ENCODE measurements at regions not wholly inside any gene's neighbourhood (a gene's known extent, or its start where the extent isn't known, plus 50 kb on each side); places are given as distances from the start of the nearest gene placed in this dataset.

DNA sequence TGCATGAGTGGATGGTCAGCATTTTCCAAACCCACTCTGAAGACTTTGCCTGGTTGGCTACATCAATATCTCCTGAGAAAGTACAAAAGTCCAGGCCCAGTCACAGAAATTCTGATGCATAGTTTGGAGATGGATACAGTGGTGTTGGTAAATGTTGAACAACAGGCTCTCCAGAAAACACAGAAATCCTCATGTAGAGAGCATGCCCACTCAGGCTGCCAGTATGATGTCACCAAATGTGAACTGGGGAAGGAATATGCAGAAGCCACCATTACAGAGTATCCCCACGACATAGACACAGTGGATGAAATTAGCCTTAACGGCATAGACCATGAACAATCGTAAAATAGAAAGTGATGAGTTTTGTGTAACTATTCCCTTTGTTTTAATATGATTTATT is 97.1 kb upstream of the NXT1 start:
- no peaks in the 10 kb centered on the region; the same call in 1 of the 2 replicates for H3K9me1 ChIP-seq (ENCODE audit: insufficient read depth, low read length)
- no peaks in the 10 kb centered on the region for H3K79me1 ChIP-seq (ENCODE audit: low read depth in 1 of 2, low read length in 2 of 2)
- H3K23ac ChIP-seq (ENCODE audit: low read depth, low read length) = no peak overlapping the region
- no peaks in the 10 kb centered on the region for H3K36me3 ChIP-seq (ENCODE audit: control insufficient read depth, insufficient read depth, low read length)
- H3K4me3 ChIP-seq (ENCODE audit: insufficient read depth, low read depth, low read length) = no peak overlapping the region
- H3K27me3 ChIP-seq (ENCODE audit: control insufficient read depth, insufficient read depth, low read length) = peaks cover 19% of the 10 kb centered on the region
- H3K9me3 ChIP-seq (ENCODE audit: control insufficient read depth, insufficient read depth, low read length) = no peaks in the 10 kb centered on the region
- ATAC-seq (ENCODE audit: low read depth) (no peak), DNase-seq (no peak)
- POLR2A ChIA-PET (ENCODE audit: unreplicated experiment) = no interaction called here
- H3K4me1 ChIP-seq (ENCODE audit: control insufficient read depth, insufficient read depth, low read length) = peaks cover 11% of the 10 kb centered on the region; the same call in 1 of the 2 replicates
- dilution Hi-C loops (cut with HindIII; ENCODE audit: low sequenced_read_pairs, unreplicated experiment) = no loop called here
- H4K91ac ChIP-seq (ENCODE audit: insufficient read depth, low read depth, low read length) = no peak overlapping the region
- no peak overlapping the region for H2AFZ ChIP-seq (replicated peaks; ENCODE audit: low read length, poor library complexity)
- H2AK9ac ChIP-seq (replicated peaks; ENCODE audit: low read depth, low read length, poor library complexity) = no peak overlapping the region
- in situ Hi-C loops (cut with MboI; ENCODE audit: low sequenced_read_pairs) = no loop called here
- H3K4ac ChIP-seq (ENCODE audit: low read depth, low read length) = no peak overlapping the region
- intact Hi-C loops (cut with micrococcal nuclease) = no loop called here
- CTCF ChIA-PET = no interaction called here
- no peak for TF ChIP-seq MAZ (IDR thresholded peaks at IDR 0.05; ENCODE audit: borderline replicate concordance, low read depth, low read length)
- TF ChIP-seq CEBPB (IDR thresholded peaks at IDR 0.05; ENCODE audit: low read depth, low read length) = no peak
- TF ChIP-seq RAD21 (IDR thresholded peaks at IDR 0.05; ENCODE audit: low read length) = no peak
- no peak for TF ChIP-seq POLR2A (IDR thresholded peaks at IDR 0.05; ENCODE audit: low read depth, low read length)
- TF ChIP-seq CHD1 (IDR thresholded peaks at IDR 0.05; ENCODE audit: low read depth, low read length) = no peak
- TF ChIP-seq, protein P1, sequence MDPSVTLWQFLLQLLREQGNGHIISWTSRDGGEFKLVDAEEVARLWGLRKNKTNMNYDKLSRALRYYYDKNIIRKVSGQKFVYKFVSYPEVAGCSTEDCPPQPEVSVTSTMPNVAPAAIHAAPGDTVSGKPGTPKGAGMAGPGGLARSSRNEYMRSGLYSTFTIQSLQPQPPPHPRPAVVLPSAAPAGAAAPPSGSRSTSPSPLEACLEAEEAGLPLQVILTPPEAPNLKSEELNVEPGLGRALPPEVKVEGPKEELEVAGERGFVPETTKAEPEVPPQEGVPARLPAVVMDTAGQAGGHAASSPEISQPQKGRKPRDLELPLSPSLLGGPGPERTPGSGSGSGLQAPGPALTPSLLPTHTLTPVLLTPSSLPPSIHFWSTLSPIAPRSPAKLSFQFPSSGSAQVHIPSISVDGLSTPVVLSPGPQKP (IDR thresholded peaks at IDR 0.05; ENCODE audit: borderline replicate concordance, low read depth, low read length) = no peak
- no peak for TF ChIP-seq BHLHE40 (IDR thresholded peaks at IDR 0.05; ENCODE audit: low read depth, low read length)
- TF ChIP-seq SMC3 (IDR thresholded peaks at IDR 0.05; ENCODE audit: low read depth, low read length) = no peak
- TF ChIP-seq FOS (IDR thresholded peaks at IDR 0.05; ENCODE audit: low read depth, low read length) = no peak
- TF ChIP-seq RCOR1 (IDR thresholded peaks at IDR 0.05; ENCODE audit: insufficient replicate concordance, low read length) = no peak
- TF ChIP-seq MAFK (IDR thresholded peaks at IDR 0.05; ENCODE audit: low read depth, low read length) = no peak
- no peak for TF ChIP-seq MXI1 (IDR thresholded peaks at IDR 0.05; ENCODE audit: borderline replicate concordance, low read depth, low read length)
- TF ChIP-seq, protein P2, sequence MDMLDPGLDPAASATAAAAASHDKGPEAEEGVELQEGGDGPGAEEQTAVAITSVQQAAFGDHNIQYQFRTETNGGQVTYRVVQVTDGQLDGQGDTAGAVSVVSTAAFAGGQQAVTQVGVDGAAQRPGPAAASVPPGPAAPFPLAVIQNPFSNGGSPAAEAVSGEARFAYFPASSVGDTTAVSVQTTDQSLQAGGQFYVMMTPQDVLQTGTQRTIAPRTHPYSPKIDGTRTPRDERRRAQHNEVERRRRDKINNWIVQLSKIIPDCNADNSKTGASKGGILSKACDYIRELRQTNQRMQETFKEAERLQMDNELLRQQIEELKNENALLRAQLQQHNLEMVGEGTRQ (IDR thresholded peaks at IDR 0.05; ENCODE audit: low read depth, low read length) = no peak
- no peak for TF ChIP-seq NFE2L2 (IDR thresholded peaks at IDR 0.05; ENCODE audit: low read depth, low read length)
- no peak for TF ChIP-seq RFX5 (IDR thresholded peaks at IDR 0.05; ENCODE audit: low read depth, low read length)
- TF ChIP-seq, protein P3, sequence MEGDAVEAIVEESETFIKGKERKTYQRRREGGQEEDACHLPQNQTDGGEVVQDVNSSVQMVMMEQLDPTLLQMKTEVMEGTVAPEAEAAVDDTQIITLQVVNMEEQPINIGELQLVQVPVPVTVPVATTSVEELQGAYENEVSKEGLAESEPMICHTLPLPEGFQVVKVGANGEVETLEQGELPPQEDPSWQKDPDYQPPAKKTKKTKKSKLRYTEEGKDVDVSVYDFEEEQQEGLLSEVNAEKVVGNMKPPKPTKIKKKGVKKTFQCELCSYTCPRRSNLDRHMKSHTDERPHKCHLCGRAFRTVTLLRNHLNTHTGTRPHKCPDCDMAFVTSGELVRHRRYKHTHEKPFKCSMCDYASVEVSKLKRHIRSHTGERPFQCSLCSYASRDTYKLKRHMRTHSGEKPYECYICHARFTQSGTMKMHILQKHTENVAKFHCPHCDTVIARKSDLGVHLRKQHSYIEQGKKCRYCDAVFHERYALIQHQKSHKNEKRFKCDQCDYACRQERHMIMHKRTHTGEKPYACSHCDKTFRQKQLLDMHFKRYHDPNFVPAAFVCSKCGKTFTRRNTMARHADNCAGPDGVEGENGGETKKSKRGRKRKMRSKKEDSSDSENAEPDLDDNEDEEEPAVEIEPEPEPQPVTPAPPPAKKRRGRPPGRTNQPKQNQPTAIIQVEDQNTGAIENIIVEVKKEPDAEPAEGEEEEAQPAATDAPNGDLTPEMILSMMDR (conservative IDR thresholded peaks at IDR 0.05; ENCODE audit: low read depth, low read length) = no peak
- no peak overlapping the region for H2BK20ac ChIP-seq (ENCODE audit: low read depth, low read length)
- H2BK5ac ChIP-seq (ENCODE audit: low read depth, low read length, poor library complexity, severe bottlenecking) = no peak overlapping the region
- H3K27ac ChIP-seq (ENCODE audit: insufficient read depth, low read length) = no peak overlapping the region
- H4K20me1 ChIP-seq (ENCODE audit: insufficient read depth, low read length) = no peaks in the 10 kb centered on the region
- no peak overlapping the region for H4K8ac ChIP-seq (ENCODE audit: low read depth in 2 of 2, low read length in 2 of 2)
- H3K14ac ChIP-seq (replicated peaks; ENCODE audit: low read depth, low read length) = no peak overlapping the region
- no peak overlapping the region for H3K9ac ChIP-seq (ENCODE audit: low read depth, low read length)
- no peak overlapping the region for H3K56ac ChIP-seq (ENCODE audit: extremely low read depth, insufficient read depth, low read length)
- H3K18ac ChIP-seq (ENCODE audit: low read depth, low read length) = no peak overlapping the region
- no CpG with 5 or more reads among the region's 3 CpGs for WGBS, 2 experiments (ENCODE audit: extremely low coverage in 2 of 2, insufficient read length in 1 of 2)
- no peak overlapping the region for H2BK120ac ChIP-seq (ENCODE audit: low read depth, low read length)
- no peak overlapping the region for H2BK15ac ChIP-seq (ENCODE audit: low read depth, low read length)
- no peak overlapping the region for H3K4me2 ChIP-seq (ENCODE audit: low read depth, low read length)
- H2AK5ac ChIP-seq (ENCODE audit: low read depth, low read length) = no peak overlapping the region
- no TSS peak for BruUV-seq (replicated peaks)
- no peak overlapping the region for H4K5ac ChIP-seq (ENCODE audit: low read depth, low read length)
